AG10803 (cell line): ENCODE measurements at regions not wholly inside any gene's neighbourhood (a gene's known extent, or its start where the extent isn't known, plus 50 kb on each side); places are given as distances from the start of the nearest gene placed in this dataset.

Source experiments
- DNase-seq: peaks from one replicate; pipeline ENCODE4 v3.0.0; 2010; ENCODE audit warnings: low read depth
- H3K4me3 ChIP-seq: 2 replicates; pipeline ENCODE4 v1.5.1; 2011; ENCODE audit warnings: mild to moderate bottlenecking, low read length, control low read depth
- TF ChIP-seq, protein P1 (sequence below): conservative IDR thresholded peaks from 2 replicates; pipeline ENCODE4 v1.5.1; 2011; ENCODE audit warnings: mild to moderate bottlenecking, low read length, control low read depth, inconsistent platforms

DNA sequence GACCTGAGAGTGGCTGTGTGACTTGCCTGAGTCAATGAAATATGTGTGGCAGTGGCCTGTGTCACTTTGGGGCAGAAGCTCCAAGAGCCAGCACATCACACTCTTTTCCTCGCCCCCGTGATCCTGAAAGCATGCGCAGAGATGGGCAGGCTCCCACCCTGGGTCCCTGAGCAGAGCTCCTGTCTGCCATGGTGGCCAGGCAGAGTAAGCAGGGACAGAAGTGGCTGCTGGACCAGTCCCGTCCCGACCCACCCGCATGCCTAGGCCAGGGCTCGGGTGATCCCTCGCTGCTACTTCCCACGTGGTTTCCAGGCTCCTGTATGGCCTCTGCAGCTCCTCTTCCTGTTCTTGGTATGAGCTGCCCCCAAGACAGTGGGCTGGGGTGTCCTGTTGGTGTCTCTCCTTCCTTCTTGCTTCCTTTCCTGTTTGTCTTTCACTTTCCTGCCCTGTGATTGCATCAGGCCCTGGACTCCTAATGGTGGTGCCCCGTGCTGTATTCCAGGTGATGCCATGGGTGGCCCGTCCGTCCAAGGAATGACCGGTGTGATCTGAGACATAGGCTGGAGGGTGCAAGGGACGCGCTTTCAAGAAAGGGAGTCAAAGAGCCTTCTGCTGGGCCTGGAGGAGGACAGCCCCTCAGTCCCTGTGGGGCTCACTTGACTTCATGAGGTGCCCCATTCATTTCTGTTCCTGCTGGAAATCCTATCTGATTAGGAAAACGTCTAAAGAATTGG, 71.4 kb upstream of the SHH start:
- TF ChIP-seq, protein P1, sequence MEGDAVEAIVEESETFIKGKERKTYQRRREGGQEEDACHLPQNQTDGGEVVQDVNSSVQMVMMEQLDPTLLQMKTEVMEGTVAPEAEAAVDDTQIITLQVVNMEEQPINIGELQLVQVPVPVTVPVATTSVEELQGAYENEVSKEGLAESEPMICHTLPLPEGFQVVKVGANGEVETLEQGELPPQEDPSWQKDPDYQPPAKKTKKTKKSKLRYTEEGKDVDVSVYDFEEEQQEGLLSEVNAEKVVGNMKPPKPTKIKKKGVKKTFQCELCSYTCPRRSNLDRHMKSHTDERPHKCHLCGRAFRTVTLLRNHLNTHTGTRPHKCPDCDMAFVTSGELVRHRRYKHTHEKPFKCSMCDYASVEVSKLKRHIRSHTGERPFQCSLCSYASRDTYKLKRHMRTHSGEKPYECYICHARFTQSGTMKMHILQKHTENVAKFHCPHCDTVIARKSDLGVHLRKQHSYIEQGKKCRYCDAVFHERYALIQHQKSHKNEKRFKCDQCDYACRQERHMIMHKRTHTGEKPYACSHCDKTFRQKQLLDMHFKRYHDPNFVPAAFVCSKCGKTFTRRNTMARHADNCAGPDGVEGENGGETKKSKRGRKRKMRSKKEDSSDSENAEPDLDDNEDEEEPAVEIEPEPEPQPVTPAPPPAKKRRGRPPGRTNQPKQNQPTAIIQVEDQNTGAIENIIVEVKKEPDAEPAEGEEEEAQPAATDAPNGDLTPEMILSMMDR, result no peak
- no peak for DNase-seq
- H3K4me3 ChIP-seq, result no peak overlapping the region

DNA sequence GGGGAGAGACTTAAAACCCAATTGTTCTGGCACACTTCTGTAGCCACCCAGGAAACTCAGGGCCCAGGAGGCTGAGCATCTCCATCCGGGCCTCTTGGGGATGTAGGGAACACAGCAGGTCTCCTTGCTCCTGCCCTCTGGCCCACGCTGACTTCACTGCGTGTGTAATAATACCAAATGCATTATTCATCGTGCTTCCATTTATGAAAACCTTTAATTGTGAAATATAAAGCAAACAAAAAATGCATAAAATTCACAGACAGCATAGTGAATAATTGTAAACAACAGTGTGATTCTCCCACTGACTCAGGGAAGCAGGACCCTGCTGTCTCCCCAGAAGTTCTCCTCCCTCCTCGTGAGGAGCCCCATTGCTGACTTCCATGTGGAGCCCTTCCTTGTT, 70.3 kb upstream of the SHH start:
- TF ChIP-seq, protein P1, result no peak
- no peak overlapping the region for H3K4me3 ChIP-seq
- DNase-seq, result no peak

DNA sequence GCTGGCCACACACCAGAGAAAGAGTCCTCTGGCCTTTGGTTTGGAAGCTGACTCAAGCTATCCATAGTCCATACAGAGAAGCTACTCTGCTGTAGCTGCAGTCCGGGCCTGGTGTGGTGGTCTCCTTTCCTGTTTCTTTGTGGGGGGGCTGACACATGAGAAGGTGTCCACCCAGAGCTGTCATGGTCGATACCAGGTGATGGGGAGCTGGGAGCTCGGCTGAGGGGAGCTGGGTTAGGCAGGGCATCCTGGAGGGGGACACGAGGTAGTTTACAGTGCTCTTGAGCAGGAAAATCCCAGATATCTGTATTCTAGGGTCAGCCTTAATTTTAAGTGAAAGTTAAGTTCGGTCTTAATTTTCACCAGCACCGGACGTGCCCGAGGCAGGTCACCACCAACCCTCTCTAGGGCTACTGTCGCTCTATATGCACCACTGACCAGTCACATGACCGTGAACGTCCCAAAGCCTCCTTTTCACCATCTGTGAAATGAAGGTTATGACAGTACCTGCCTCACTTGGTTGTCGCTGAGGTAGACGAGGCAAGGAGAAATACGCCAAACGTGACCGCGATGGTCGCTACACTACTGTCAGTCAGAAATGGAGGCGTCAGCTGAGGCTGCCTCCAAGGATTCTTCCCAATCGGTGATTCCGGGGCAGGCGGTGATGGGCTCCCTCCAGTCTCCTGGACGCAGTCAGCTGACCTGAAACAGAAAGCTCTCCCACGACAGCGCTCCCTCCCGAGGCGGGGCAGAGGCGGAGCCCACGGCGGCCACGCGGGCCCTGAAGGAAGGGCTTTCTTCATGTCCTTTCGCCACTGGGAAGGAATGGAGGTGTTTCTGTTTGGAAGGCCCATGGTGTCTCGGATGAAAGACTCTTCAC, 69.4 kb upstream of the SHH start:
- no peak for DNase-seq
- no peak overlapping the region for H3K4me3 ChIP-seq
- TF ChIP-seq, protein P1, result no peak

DNA sequence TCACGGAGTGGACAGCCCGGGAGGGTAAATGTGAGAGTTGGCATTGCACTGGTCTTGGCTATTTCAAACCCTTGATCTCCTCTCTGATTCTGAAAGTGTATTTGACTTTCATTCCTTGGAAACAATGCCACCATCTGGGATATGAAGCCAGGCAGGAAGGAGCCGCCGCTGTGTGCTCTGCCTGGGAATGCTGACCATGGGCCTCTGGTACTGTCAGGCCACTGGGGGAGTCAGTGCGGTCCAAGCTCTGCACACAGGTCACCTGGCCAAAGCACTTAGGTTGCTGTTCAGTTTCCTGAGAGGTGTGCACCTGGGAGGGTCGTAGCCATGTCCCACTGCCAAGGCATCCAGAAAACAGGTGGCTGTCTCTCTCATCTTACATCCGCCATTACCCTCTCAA, 68.5 kb upstream of the SHH start:
- no peak for DNase-seq
- TF ChIP-seq, protein P1, result no peak
- no peak overlapping the region for H3K4me3 ChIP-seq

DNA sequence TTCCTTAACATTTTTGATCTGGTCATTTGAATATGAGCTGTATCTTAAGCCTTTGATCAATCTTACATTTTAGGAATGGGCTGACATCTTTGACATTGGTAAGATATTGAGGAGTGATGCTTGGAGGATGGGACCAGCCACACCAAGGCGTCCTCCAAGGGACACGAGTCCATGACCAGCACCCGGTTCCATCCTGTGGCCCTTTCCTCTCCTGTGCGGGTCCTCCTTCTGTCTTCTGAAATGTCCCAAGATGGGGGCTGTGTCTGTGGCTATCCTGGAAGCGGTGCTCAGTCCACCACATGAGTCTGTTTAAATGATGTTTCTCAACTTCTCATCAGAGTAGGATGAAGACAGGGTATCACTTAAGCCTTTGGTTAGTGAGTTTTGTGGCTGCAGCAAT, 67.3 kb upstream of the SHH start:
- no peak for DNase-seq
- H3K4me3 ChIP-seq, result no peak overlapping the region
- TF ChIP-seq, protein P1, result no peak

DNA sequence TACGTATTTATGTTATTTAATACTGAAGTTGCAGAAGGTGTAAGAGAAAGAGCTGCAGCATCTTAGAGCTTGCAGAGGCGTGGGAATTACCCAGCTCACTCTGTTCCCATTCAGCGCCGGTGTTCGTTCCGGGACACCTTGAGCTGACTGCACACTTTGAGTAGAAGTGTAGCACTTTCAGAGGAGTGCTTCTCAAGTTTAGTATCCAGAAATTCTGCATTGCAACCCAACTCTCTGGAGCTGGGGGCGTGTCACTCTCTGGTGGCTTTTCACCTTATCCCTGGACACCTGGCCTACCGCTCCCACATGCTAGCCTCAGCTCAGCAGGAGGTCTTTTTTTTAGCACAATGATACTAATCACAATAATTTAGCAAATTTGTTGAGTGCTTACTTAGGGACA, 66.4 kb upstream of the SHH start:
- TF ChIP-seq, protein P1, result no peak
- no peak overlapping the region for H3K4me3 ChIP-seq
- DNase-seq, result no peak

DNA sequence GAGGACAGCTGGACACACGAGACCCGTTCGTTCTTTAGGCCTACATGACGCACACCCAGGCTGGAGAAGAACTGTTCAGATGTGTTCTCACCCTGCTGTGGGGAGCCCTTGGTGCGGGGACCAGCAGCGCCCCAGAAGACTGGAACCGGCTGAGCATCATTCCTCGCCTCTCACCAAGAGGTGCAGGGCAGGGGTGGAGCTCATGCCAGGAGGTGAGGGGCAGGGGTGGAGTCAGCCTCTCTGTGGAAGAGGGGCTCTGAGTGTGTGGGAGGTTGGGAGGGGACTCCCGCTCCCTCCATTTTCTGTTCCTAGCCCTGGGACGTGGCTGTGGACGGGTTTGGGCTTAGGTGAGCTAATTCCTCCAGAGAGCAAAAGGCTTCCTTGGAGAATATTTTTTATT, 66.0 kb upstream of the SHH start:
- DNase-seq, result no peak
- TF ChIP-seq, protein P1, result no peak
- no peak overlapping the region for H3K4me3 ChIP-seq
